Epidermal melanocyte (primary cell): ENCODE measurements at regions not wholly inside any gene's neighbourhood (a gene's known extent, or its start where the extent isn't known, plus 50 kb on each side); places are given as distances from the start of the nearest gene placed in this dataset.

Source experiments
- DNase-seq: peaks from one replicate; pipeline ENCODE4 v3.0.0; 2011; ENCODE audit warnings: low spot score; ENCODE audit not compliant: insufficient read length

- DNase-seq: no peak
Measured at GRCh38 chr7:22625251-22625650, 101.7 kb upstream of the IL6 start.

DNA sequence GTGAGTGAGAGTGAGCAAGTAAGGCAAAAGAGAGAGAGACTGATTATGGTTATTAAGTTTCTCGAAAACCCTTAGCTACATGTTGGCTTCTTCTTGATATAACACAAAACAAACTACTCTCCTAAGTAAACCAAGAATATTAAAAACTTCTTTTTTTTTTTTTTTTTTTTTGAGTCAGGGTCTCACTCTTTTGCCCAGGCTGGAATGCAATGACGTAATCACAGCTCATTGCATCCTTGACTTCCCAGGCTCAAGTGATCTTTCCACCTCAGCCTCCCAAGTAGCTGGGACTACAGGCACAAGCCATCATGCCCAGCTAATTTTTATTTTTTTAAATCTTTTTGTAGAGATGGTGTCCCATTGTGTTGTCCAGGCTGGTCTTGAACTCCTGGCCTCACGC is 102.2 kb upstream of the IL6 start:
- no peak for DNase-seq

DNA sequence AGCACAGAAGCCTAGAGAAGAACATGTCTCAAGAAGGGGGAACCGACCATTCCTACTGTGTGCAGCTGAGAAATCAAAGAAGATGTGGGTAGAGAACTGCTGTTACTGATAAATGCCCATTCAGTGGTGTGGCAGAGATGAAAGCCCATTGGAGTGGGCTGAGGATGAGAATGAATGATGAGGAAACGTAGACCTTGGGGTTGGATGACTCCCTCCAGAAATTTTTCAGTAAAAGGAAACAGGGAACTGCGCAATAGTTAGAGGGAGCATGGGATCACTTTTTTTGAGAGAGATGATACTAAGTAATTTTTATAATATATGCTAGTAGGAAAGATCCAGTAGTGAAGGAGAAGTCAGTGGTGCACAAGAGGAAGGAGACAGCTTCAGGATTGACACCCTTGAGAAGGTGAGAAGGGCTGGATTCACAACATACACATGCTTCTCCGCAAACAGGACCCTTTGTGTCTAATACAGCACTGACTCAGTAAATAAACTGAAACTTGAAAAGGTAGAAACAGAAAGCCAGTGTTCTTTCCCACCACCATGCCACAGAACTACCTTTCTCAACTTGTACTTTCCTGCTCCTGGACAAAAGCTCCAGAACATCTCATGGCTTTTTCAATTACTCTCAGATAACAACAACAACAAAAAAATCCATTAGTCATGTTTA is 104.7 kb upstream of the IL6 start:
- no peak for DNase-seq

DNA sequence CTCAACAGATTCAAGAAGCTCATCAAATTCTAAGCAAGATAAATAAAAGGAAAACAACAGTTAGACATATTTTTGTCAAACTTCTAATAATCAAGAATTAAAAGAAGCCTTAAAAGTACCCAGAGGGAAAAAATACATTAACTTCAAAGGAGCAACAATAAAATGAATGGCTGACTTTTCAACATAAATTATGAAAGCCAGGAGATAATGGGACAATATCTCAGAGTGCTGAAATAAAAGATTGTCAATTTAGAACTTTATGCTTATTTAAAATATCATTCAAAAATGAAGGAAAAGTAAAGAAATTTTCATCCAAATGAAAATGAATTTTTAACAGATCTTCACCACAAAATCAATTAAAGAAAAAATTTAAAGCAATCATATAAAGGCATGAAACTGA is 108.5 kb upstream of the IL6 start:
- DNase-seq: no peak

DNA sequence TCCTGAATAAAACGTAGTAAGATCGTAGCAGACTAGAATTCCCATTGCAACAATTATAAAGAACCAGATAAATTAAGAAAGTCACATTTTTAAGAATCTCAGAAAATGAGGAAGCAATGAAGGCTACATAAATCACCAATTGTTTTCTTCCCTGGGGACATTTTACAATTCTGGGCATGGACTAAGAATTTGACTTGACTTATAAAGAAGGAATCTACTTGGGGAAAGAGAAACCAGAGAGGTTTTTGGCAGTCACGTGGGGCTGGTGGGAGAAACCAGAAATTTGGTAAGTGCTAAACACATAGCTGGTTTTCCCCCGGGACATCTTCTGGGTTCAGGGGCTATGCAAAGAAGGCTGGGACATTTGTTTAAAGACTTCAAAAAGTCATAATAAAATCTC is 109.8 kb upstream of the IL6 start:
- DNase-seq: no peak

DNA sequence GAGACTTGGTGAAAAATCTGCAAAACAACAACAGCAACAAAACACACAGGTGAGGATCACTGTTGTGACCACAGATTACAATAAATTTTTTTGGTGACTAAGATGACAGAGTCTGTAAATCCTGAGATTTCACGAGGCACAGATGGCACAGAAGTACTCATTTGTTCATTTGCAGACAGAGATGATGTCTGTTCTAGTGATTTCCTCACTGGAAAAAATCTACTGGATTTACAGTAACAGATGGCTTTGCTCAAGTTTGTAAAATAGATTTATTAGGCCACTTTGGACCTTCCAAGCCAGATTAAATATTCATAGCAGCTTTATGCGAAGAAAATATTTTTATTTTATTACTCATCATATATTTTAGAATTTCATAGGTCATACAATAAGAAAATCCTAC is 113.5 kb upstream of the IL6 start:
- DNase-seq: no peak

GRCh38 chr7:22612776-22613175 is 112.8 kb upstream of the STEAP1B start:
- DNase-seq: no peak

DNA sequence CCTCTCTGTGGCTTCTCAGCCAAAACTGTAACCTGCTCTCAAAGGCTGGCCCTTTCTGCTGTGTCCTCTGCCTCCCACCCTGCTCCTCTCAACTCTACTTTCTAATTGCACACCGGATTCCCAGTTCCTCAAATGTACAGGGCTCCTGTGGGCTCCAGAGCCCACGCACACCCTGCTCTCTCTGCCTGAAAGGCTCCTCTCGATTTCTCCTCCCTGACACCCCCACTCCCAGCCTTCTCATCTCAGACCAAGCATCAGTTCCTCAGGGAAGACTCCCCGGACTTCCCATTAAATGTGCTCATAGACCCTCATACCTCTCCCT is 111.7 kb upstream of the STEAP1B start:
- DNase-seq: no peak

DNA sequence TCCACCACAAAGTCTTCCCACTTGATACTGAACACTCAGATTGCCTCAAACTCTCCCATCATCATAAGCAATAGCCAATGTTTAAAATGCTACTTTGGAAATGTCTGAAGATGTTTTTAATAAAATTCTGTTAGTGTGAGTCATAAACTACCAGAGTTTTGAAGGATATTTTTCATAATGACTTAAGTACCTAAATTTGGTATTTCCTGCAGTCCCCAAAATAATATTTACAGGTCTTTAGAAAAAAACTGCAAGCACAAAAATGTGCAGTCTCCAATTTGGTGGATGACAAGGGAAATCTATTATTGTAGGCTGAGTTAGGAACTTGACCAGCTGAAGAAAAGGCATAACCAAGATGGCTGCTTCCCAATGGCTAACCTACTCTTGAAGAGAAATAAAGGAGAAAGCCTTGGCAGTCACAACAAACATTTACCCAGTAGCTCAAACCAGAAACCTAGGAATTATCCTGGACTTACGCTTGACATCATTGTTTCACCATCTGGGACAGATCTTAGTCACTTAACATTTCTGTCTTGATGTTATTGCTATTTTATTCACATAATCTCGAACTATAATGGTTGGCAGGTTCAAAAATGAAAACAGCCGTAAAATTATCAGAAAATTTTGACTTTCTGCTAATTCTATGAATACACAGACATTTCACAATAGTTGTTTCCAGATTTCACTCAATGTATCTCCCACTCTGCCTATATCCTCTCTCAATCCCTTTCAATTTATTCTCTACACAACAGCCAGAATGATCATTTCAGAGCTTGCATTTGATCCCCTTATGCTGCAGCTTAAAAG is 111.2 kb upstream of the STEAP1B start:
- no peak for DNase-seq

DNA sequence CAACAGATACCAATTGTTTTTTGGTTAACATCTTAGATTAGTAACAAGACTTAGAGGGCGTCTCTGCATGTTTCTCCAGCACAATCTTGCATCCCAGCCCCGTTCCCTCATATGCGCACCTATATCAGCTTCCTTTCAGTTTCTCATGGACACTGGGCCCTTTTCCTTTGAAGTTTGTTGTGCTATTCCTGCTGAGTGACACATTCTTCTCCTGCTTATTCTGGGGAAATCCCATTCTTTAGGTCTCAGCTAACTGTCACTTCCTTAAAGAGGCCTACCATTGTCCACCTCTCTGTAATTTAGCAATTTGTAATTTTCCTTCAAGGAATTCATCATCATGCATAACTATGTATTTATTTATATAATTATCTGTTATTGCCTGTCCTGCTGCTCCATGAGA is 110.3 kb upstream of the STEAP1B start:
- DNase-seq: no peak

GRCh38 chr7:22607180-22607579 is 107.2 kb upstream of the STEAP1B start:
- DNase-seq: no peak

GRCh38 chr7:22604246-22604645 is 104.3 kb upstream of the STEAP1B start:
- no peak for DNase-seq

- no peak for DNase-seq
Measured at GRCh38 chr7:22601812-22602565, 102.0 kb upstream of the STEAP1B start.

- no peak for DNase-seq
Measured at GRCh38 chr7:22601408-22601807, 101.4 kb upstream of the STEAP1B start.

- DNase-seq: no peak
Measured at GRCh38 chr7:22601003-22601402, 101.0 kb upstream of the STEAP1B start.

DNA sequence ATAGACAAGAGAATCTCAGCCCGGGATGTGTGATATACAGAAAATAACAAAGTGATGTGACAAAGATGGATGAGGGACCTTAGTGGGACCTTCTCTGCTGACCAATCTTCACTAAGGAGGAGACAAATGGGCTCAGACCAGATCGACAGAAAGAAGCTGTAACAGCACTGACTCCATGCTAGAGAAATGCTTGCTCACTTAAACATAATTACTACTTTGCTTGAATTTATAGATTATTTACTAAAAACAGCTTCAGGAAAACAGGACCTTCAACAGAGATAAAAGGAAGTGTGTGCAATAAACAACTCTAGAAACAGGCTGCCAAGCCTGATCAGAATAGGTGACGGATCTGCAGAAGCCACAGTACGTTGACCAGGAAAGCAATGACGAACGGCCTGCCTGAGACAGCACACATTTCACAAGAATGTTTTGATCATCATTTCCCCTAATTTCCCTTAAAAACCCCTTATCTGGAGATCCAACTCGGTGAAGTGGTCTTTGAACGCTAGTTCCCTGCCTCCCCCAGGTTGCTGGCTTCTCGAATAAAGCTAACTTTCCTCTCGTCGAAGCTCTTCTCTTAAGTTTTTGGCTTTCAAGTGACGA is 98.4 kb upstream of the STEAP1B start:
- DNase-seq: no peak

- DNase-seq: no peak
Measured at GRCh38 chr7:22597844-22598243, 97.9 kb upstream of the STEAP1B start.

DNA sequence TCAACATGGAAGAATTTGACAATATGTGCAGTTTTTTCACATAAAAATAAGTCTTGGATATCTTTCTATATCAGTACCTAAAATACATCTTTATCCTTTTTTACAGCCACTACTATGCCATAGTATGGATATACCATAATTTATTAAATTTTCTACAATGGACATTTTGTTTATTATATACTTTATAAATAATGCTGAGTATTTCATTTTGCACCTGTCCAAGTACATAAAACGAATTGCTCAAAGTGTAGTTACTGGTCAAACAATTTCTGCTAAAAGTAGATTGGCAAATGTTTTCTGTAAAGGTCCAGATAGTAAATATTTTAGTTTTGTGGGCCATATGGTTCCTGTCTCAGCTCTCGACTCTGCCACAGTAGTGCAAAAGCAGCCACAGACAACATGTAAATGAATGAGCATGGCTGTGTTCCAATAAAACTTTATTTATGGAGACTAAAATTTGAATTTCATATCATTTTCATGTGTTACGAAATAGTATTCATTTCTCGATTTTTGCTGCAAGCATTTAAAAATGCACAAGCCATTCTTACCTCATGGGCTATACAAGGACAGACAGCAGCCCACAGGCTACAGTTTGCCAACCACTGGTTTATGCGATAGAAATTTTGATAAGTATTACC is 96.9 kb upstream of the STEAP1B start:
- DNase-seq: no peak

DNA sequence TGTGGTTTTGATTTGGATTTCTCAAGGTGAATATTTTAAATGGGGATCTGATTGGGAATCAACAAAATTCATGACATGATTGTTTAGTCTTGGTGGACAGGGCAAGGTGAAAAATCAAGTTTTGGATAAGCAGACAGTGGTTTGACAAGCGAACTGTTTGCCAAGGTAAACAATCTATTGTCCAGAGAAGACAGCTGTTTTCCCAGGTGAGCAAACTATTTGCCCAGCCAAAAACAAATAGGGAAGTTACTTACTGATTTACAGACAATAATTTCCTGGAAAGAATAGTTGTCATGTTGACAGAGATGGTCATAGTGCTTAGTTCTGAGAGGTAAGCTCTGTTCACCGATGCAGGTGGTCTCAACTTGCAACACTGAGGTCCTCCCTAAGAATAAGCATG is 94.0 kb upstream of the STEAP1B start:
- no peak for DNase-seq

DNA sequence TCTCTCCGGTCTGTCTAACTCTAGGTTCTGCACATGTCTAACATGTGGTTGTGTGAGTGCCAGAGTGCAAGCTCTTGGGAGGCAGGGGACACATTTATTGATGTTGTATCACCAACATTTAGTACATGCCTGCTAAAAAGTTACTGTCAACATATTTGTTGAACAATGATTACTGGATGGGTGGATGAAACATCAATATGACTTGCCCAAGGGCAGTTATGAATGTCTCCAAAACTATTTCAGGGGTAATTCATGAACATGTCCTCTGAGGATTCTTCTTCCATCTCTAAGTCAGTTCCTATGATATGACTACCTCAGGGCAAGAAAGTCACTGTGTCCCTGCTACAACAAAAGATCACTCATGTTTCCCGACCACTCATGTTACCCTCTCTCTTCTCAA is 91.3 kb upstream of the STEAP1B start:
- no peak for DNase-seq

DNA sequence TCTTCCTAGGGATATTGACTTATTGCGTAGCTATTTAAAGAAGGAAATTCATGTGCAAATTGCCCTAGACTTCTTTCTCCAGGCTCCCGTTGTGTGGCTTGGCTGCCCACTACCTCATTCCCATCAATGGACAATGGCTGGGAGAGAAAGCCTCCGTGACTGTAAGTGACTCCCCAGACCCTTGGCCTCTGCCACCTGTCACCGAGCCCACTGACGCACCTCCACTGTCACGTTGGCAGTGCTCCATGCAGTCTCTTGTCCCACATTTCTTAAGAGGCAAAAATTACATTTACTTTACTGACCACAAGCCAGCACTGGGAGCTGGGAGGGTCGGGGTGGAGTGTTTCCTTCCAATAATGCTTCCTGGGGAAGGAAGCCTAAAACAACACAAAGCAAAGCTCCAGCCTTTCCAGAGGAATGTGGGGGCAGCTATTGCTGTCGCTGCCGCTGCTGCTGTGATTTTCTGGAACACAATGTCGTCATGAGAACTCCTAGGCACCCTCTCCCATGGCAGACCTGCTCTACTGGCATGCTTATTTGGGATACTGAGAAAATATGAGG is 89.7 kb upstream of the STEAP1B start:
- no peak for DNase-seq
